ENCODE measurements at regions not wholly inside any gene's neighbourhood (a gene's known extent, or its start where the extent isn't known, plus 50 kb on each side); places are given as distances from the start of the nearest gene placed in this dataset.

- in situ Hi-C loops (cut with MboI; ENCODE audit: low sequenced_read_pairs), result no loop called here
Observed at GRCh38 chr13:30042272-30042671, 191.9 kb upstream of the UBL3 start.

GRCh38 chr13:30039511-30039911 lies 189.1 kb upstream of the UBL3 start:
- in situ Hi-C loops (cut with MboI; ENCODE audit: low sequenced_read_pairs), result no loop called here

DNA sequence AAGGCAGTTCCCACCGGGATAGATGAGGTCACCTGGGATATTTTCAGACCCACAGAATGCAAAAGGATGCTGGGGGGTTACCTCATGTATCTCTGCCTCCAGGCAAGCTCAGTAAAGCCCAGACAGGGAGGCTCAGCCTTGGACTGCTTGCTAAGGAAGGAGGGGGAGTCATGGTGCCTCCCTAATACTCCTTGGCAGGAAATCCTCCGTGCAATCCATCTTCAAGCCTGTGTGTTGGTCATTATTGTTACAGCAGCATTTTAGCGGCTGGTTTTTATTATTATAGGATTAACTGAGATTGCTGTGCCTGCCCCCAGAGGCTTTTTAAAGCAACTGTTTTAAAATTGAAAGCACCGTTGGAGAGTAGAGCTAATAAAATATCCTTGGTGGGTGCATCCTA lies 188.5 kb upstream of the UBL3 start:
- in situ Hi-C loops (cut with MboI; ENCODE audit: low sequenced_read_pairs), result no loop called here

DNA sequence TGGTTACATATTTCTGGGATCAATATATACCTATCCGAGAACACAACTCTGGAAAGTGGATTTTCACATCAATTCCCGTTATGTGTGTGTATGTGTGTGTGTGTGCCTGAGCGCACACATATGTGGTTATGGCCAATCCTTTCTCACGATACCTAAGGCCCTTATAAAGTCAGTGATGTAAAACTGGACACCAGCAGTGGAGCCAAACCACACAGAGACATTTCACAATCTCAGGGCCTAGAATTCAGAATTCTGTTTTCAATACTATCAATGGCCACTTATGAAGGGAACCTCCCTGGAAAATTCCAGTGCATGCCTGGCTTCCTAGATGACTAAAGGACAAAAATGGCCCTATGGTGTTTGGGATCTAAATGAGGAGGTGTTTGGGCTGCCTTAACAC lies 187.3 kb upstream of the UBL3 start:
- in situ Hi-C loops (cut with MboI; ENCODE audit: low sequenced_read_pairs), result no loop called here

- in situ Hi-C loops (cut with MboI; ENCODE audit: low sequenced_read_pairs), result no loop called here
Observed at GRCh38 chr13:30037306-30037705, 186.9 kb upstream of the UBL3 start.

GRCh38 chr13:30034458-30034795 lies 184.0 kb upstream of the UBL3 start:
- in situ Hi-C loops (cut with MboI; ENCODE audit: low sequenced_read_pairs), result no loop called here

DNA sequence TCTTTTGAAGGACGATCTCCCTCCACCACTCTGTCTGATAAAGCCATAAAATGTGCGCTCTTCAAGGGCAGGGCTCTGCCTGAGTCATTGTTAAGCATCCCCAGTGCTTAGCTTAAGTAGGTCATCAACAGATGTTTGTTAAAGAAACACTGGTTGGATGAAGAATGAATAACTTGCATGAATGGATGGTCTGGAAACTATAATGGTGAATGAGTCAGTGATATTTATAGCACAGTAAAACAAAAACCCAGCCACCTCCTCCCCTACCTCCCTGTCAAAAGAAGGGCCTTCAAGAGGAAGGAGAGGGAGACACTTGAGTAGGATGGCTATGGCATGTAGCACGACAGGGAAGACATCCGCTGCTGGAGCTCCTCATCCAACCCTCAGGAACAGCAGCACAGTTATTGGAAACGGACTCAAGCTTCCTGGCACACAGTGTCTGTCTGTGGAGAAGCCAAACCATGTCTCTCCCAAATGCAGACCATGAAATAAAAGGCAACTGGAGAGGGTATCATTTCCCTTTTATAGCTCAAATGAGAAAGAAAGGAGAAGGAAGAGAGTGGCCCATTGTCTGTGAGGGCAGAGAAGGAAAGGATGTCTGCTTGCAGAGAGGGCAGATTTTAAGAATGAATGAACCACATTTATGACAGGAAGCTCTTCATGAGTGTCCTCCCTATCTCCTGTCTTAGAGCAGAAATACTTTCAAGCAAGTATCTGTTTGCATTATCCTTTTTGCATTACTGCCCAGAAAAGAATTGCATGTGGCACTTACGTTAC lies 183.5 kb upstream of the UBL3 start:
- in situ Hi-C loops (cut with MboI; ENCODE audit: low sequenced_read_pairs), result no loop called here

GRCh38 chr13:30032263-30032662 lies 181.8 kb upstream of the UBL3 start:
- in situ Hi-C loops (cut with MboI; ENCODE audit: low sequenced_read_pairs), result no loop called here

GRCh38 chr13:30031488-30031887 lies 181.1 kb upstream of the UBL3 start:
- in situ Hi-C loops (cut with MboI; ENCODE audit: low sequenced_read_pairs), result no loop called here

- in situ Hi-C loops (cut with MboI; ENCODE audit: low sequenced_read_pairs), result no loop called here
Observed at GRCh38 chr13:30030141-30030750, 179.8 kb upstream of the UBL3 start.

GRCh38 chr13:30027569-30028455 lies 177.4 kb upstream of the UBL3 start:
- in situ Hi-C loops (cut with MboI; ENCODE audit: low sequenced_read_pairs), result no loop called here

- in situ Hi-C loops (cut with MboI; ENCODE audit: low sequenced_read_pairs), result no loop called here
Observed at GRCh38 chr13:30026909-30027308, 176.5 kb upstream of the UBL3 start.

GRCh38 chr13:30026093-30026492 lies 175.7 kb upstream of the UBL3 start:
- in situ Hi-C loops (cut with MboI; ENCODE audit: low sequenced_read_pairs), result no loop called here

DNA sequence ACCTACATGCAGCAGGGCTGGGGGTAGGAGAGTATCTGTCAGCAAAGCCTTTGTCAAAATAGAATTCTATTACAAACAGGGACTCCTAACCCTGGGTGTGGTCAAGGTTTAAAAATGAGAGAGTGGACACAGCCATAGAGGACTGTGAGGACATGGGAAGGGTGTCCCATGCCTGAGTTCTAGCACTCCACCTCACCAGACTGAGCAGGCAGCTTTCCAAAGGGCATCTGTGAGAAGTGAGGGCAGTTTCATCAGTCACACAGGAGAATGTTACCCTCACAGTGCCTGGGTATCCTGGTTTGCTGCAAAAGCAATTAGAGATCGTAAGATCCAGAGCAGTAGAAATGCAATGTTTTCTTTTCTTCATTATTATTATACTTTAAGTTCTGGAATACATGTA lies 174.9 kb upstream of the UBL3 start:
- in situ Hi-C loops (cut with MboI; ENCODE audit: low sequenced_read_pairs), result no loop called here

DNA sequence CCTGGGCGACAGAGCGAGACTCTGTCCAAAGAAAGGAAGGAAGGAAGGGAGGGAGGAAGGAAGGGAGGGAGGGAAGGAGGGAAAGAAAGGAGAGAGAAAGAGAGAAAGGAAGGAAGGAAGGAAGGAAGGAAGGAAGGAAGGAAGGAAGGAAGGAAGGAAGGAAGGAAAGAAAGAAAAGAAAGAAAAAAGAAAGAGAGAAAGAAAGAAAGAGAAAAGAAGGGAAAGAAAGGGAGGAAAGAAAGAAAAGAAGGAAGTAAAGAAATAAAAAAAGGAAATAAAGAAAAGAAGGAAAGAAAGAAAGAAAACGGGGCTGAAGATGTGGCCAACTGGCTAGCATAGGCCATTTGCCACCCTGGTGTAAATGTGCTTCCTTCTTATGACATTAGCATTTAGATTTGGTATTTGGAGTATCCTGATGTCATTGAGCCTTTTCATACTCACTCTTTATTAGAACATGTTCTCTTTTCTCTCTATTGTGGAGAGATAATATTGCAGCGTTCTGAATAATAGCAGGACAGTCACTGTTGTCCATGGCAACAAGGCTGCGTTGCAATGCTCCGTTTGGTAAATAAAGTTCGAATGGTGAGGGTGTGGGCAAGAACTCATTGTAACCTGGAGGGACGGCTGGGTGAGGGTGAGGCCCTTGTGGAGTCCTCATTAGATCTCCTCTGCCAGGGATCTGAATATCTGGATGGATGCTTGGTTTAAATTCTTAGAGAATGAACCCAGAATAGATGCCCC lies 173.9 kb upstream of the UBL3 start:
- in situ Hi-C loops (cut with MboI; ENCODE audit: low sequenced_read_pairs), result no loop called here

GRCh38 chr13:30023196-30023895 lies 172.9 kb upstream of the UBL3 start:
- in situ Hi-C loops (cut with MboI; ENCODE audit: low sequenced_read_pairs), result no loop called here

GRCh38 chr13:30022796-30023195 lies 172.4 kb upstream of the UBL3 start:
- in situ Hi-C loops (cut with MboI; ENCODE audit: low sequenced_read_pairs), result no loop called here

- in situ Hi-C loops (cut with MboI; ENCODE audit: low sequenced_read_pairs), result no loop called here
Observed at GRCh38 chr13:30022256-30022655, 171.8 kb upstream of the UBL3 start.

- in situ Hi-C loops (cut with MboI; ENCODE audit: low sequenced_read_pairs), result no loop called here
Observed at GRCh38 chr13:30021611-30022010, 171.2 kb upstream of the UBL3 start.

GRCh38 chr13:30020726-30021312 lies 170.4 kb upstream of the UBL3 start:
- in situ Hi-C loops (cut with MboI; ENCODE audit: low sequenced_read_pairs), result no loop called here

All from HL-60/S4 treated with phorbol 12-myristate 13-acetate at 8.2 ng/mL for 4 days and 3 days (cell line).